G401 (cell line): ENCODE measurements at regions not wholly inside any gene's neighbourhood (a gene's known extent, or its start where the extent isn't known, plus 50 kb on each side); places are given as distances from the start of the nearest gene placed in this dataset.
"Not testable (repeated sequence)": the region's sequence is repeated elsewhere in the genome, so short reads cannot be mapped to it uniquely, and the experiment has no call there.

ENCODE experiments used
- DNase-seq: peaks from one replicate; pipeline ENCODE4 v3.0.0-alpha.2; 2015; ENCODE audit warnings: low spot score
- in situ Hi-C: cut with HindIII; loops from 2 replicates; pipeline ENCODE4 v1.10.0; 2016; ENCODE audit warnings: low sequenced_read_pairs, mixed read lengths

GRCh38 chr12:88847246-88847645 lies 267.0 kb upstream of the KITLG start:
- DNase-seq, in situ Hi-C loops: not testable (repeated sequence)

GRCh38 chr12:88844426-88844825 lies 264.2 kb upstream of the KITLG start:
- DNase-seq, result no peak
- in situ Hi-C loops, result no loop called here

- in situ Hi-C loops, result no loop called here
- no peak for DNase-seq
Measured at GRCh38 chr12:88842314-88842713, 262.0 kb upstream of the KITLG start.

- DNase-seq, result no peak
- in situ Hi-C loops, result no loop called here
Measured at GRCh38 chr12:88839486-88839885, 259.2 kb upstream of the KITLG start.

GRCh38 chr12:88836156-88836555 lies 255.9 kb upstream of the KITLG start:
- in situ Hi-C loops, result no loop called here
- DNase-seq, result no peak

GRCh38 chr12:88834226-88834625 lies 254.0 kb upstream of the KITLG start:
- no peak for DNase-seq
- in situ Hi-C loops, result no loop called here

GRCh38 chr12:88833641-88834116 lies 253.4 kb upstream of the KITLG start:
- DNase-seq, result no peak

GRCh38 chr12:88828537-88828936 lies 248.3 kb upstream of the KITLG start:
- DNase-seq, in situ Hi-C loops: not testable (repeated sequence)

More at GRCh38 chr12:88833641-88834116, 253.4 kb upstream of the KITLG start:
- in situ Hi-C loops, result no loop called here

- DNase-seq, result no peak
- in situ Hi-C loops, result no loop called here
Measured at GRCh38 chr12:88820012-88820411, 239.7 kb upstream of the KITLG start.

- DNase-seq, result no peak
- in situ Hi-C loops, result no loop called here
Measured at GRCh38 chr12:88816201-88816600, 235.9 kb upstream of the KITLG start.

- no peak for DNase-seq
- in situ Hi-C loops, result no loop called here
Measured at GRCh38 chr12:88814779-88815178, 234.5 kb upstream of the KITLG start.

GRCh38 chr12:88812610-88813009 lies 232.3 kb upstream of the KITLG start:
- in situ Hi-C loops, result no loop called here
- DNase-seq, result no peak

- in situ Hi-C loops, result no loop called here
- DNase-seq, result no peak
Measured at GRCh38 chr12:88810806-88811205, 230.5 kb upstream of the KITLG start.

- DNase-seq, in situ Hi-C loops: not testable (repeated sequence)
Measured at GRCh38 chr12:88809841-88810240, 229.6 kb upstream of the KITLG start.

GRCh38 chr12:88805692-88806091 lies 225.4 kb upstream of the KITLG start:
- in situ Hi-C loops, result no loop called here
- DNase-seq, result no peak

- in situ Hi-C loops, result no loop called here
- no peak for DNase-seq
Measured at GRCh38 chr12:88805286-88805685, 225.0 kb upstream of the KITLG start.

- in situ Hi-C loops, result no loop called here
Measured at GRCh38 chr12:88802096-88802706, 221.9 kb upstream of the KITLG start.

GRCh38 chr12:88801227-88802095 lies 221.2 kb upstream of the KITLG start:
- no peak for DNase-seq

More at GRCh38 chr12:88802096-88802706, 221.9 kb upstream of the KITLG start:
- DNase-seq, result no peak

GRCh38 chr12:88793096-88793495 lies 212.8 kb upstream of the KITLG start:
- DNase-seq, result no peak
- in situ Hi-C loops, result no loop called here

More at GRCh38 chr12:88801227-88802095, 221.2 kb upstream of the KITLG start:
- in situ Hi-C loops, result no loop called here

GRCh38 chr12:88790231-88790630 lies 210.0 kb upstream of the KITLG start:
- no peak for DNase-seq
- in situ Hi-C loops, result no loop called here
